HG03469 (cell line): ENCODE measurements at regions not wholly inside any gene's neighbourhood (a gene's known extent, or its start where the extent isn't known, plus 50 kb on each side); places are given as distances from the start of the nearest gene placed in this dataset.
"Not testable (repeated sequence)": the region's sequence is repeated elsewhere in the genome, so short reads cannot be mapped to it uniquely, and the experiment has no call there.

Experiments used
- ATAC-seq: cut with Tn5 transposase; IDR thresholded peaks from one replicate; pipeline ENCODE4 v1.9.1; 2021; ENCODE audit warnings: mild to moderate bottlenecking, moderate library complexity, moderate number of reproducible peaks; ENCODE audit not compliant: unreplicated experiment

DNA sequence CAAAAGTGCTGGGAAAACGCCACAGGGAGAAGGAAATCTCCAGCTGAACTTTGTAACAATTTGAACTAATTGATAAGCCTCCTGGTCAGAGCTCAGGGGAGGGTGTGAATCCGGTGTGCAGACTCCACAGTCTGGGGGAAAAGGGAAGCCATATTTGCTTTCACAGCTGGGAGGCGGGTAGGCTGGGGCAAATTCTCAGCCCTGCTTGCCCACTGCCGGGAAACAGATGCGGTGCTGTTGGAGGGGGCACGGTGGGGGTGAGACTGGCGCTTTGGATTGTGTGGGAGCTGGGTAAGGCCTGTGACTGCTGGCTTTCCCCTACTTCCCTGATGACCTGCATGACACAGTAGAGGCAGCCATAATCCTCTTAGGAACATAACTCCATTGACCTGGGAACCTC, 134.8 kb downstream of the ADCYAP1 start:
- ATAC-seq: no peak

- not testable (repeated sequence) for ATAC-seq
These were observed 138.4 kb downstream of the ADCYAP1 start for GRCh38 chr18:1043039-1043438.

DNA sequence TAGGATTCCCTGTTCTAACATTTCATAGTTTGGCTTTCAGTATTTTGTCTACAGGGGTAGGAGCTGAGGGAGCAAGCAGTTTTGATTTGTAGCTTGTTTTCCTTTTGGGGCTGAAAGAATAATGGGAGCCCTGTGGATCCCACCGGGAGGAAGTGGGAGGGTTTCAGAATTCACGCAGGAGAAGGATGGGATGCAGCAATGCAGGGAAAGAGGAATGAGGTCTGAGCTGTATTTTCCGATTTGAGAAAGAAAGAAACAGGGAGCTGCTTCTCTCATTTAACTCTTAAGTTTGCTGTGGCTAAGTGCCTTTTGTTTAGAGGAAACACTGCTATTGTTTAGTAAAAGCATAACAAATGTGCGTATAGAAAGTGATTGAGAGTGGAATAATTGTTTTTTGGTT, 141.0 kb downstream of the ADCYAP1 start:
- no peak for ATAC-seq

GRCh38 chr18:1047406-1047805, 142.7 kb downstream of the ADCYAP1 start:
- no peak for ATAC-seq

DNA sequence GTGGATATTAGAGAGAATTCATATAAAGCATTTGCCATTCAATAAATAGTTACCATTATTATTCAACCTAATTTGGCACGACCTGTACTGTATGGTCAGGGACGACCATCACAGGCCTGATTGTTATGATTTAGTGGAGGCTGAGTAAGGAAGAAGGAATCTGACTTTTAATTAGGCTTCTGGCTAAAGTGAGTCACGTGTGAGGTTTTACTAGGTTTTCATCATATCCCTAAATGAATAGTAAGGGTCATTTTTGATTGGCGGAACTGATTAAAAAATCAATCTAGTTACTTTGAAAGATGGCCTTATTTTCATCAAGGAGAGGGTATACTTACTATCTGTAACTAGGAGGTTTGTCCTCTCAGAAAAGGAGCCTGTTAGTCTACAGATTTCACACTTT, 143.4 kb downstream of the ADCYAP1 start:
- ATAC-seq: no peak

GRCh38 chr18:1049173-1049572, 144.5 kb downstream of the ADCYAP1 start:
- ATAC-seq: no peak

- no peak for ATAC-seq
These were observed 145.5 kb downstream of the ADCYAP1 start for GRCh38 chr18:1050012-1050657.

GRCh38 chr18:1052301-1052700, 147.6 kb downstream of the ADCYAP1 start:
- no peak for ATAC-seq

DNA sequence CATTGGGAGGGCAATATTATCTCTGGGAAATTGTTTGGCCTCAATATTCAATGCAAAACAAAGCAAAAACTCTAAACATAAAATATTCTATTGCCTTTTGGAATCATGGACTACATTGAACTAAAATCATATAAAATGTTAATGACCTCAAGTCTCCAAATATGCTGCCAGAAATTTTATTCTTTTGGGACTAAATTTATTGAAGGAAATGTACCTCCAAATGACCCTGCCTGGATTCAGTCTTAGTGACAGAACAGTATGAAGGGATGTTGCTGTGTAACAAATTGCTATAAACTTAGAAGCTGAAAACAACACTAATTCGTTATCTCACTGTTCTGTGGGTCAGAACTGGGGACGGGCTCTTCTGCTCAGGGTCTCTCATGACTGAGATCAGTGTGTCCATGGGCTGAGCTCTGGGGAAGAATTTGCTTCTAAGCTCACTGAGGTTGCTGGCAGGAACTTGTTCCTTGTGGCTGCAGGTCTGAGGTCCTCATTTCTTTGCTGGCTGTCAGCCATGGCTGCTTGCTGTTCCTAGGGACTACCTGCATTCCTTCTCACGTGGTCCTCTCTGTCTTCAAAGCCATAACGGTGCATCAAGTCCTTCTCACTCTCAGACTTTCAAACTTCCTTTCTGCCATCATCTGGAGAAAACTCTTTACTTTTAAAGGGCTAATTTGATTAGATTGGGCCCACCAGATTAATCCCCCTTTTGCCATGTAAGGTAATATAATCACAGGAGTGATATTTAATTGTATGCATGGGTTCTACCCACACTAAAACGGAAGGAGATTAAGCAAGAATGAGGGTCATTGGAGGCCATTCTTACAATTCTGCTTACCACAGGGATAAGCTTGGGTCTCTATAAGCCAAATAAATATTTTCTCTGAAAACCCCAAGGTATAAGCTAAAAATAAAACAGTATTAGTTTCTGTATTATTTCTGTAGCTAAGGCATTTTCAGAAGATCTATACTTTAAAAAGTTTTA, 149.0 kb downstream of the ADCYAP1 start:
- ATAC-seq: no peak

DNA sequence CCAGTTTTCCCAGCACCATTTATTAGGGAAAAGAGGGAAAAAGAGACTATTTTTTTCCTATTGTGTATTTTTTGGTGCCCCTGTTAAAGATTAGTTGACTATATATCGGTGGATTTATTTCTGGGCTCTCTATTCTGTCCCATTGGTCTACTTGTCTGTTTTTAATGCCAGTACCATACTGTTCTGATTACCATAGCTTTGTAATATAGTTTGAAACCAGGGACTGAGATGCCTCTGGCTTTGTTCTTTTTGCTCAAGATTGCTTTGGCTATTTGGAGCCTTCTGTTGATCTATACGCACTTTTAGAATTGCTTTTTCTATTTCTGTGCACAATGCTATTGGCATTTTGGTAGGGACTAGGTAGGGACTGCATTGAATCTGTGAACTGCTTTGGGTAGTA, 151.7 kb downstream of the ADCYAP1 start:
- ATAC-seq: no peak

DNA sequence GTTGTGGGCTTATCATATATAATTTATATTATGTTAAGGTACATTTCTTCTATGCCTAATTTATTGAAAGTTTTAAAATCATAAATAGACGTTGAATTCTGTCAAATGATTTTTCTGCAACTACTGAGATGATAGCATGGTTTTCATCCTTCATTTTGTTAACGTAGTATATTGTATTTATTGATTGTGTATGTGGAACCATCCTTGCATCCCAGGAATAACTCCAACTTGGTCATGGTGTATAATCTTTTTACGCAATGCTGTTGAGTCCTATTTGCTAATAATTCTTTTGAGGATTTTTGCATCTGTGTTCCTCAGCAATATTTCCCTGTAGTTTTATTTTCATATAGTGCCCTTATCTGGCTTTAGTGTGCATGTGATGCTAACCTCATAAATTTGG, 152.7 kb downstream of the ADCYAP1 start:
- no peak for ATAC-seq

DNA sequence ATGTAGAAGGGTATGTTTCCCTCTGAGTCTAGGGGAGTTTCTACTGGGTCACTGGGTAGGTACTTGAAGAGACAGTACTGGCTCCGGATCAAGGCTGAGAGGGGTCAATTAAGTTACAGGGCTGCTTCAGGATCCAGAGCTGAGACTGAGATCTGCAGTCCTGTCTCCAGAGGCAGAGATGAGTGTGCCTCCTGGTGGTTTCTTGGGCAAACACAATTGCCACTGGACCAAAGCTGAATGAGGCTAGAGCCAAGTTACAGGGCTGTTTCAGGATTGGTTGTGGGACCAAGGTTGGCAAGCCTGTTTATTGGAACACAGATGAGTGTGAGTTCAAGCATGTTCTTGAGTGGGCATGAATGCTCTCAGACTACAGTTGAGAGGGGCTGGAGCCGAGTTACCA, 157.9 kb downstream of the ADCYAP1 start:
- no peak for ATAC-seq

DNA sequence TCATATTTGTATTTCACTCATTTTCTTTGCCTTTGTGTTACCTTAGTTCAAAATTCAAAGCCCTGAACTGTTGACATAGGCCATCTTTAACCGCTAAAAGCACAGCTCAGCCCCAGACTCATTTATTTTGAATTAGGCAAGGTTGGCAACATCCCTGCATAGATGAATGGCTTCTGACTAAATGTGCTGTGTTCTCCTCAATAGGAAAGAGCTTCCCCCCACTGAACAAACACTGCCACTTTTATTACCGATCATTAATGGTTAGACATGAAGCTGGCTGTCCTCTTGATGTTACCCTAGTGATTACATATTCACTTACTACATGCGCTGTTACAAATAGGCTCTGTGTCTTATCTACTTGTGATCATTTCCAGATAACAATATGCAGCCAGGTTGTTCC, 170.7 kb downstream of the ADCYAP1 start:
- ATAC-seq: no peak

DNA sequence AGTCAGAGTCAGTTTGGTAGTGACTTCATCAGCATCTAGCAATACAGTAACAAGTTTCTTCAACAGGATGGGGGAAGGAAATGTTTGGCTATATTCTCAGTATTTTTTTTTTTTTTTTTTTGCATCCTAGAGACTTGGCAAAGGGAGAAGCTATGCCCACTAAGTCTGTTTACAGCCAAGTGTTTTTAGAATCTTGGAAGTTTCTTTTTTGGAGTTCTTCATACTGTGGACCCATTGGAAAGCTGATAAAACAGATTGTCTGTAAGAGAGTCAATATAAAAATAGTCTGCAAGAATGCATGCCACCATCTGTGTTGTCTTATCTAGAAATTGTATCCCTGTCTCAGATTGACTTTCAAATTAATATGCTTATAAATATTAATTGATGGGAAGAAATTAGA, 171.2 kb downstream of the ADCYAP1 start:
- no peak for ATAC-seq

- ATAC-seq: no peak
These were observed 173.6 kb downstream of the ADCYAP1 start for GRCh38 chr18:1078301-1078700.

GRCh38 chr18:1083675-1084074, 179.0 kb downstream of the ADCYAP1 start:
- not testable (repeated sequence) for ATAC-seq

DNA sequence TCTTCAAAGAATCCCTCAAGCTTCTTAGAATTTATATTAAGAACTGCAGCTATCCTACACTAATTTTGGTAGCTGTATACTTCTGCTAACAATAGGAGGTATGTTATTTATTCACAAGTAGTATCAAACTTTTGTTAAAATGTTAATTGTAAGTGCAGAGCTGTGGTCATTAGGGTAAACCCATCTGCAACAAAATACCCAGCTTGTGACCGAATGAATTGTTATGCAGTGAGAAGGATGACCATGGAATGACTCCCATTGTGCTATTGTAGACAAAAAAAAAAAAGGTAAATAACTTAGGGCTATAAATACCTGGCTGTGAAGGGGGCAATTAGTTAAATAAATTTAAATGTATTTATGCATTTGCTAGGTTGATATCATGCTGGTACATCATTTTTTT, 186.1 kb downstream of the ADCYAP1 start:
- no peak for ATAC-seq

DNA sequence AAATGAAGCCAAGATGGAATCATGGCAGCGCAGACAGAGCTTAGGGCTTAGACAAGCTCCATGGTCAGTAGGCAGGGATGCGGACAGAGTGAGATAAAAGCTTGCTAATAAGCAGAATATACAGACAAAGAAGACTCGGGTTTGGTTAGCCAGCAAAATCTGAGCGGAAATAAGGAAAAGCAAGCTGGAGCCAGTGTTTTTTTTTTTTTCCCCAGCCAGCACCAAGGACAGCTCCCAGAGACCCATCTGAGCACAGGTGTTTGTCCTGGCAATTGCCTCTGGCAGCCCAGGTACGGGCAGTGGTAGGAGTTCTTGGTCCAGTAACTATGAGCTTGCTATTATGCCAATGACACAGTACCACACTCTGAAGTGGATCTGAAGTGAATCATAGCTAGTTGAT, 187.6 kb downstream of the ADCYAP1 start:
- no peak for ATAC-seq

- ATAC-seq: no peak
These were observed 189.7 kb downstream of the ADCYAP1 start for GRCh38 chr18:1094409-1094808.

DNA sequence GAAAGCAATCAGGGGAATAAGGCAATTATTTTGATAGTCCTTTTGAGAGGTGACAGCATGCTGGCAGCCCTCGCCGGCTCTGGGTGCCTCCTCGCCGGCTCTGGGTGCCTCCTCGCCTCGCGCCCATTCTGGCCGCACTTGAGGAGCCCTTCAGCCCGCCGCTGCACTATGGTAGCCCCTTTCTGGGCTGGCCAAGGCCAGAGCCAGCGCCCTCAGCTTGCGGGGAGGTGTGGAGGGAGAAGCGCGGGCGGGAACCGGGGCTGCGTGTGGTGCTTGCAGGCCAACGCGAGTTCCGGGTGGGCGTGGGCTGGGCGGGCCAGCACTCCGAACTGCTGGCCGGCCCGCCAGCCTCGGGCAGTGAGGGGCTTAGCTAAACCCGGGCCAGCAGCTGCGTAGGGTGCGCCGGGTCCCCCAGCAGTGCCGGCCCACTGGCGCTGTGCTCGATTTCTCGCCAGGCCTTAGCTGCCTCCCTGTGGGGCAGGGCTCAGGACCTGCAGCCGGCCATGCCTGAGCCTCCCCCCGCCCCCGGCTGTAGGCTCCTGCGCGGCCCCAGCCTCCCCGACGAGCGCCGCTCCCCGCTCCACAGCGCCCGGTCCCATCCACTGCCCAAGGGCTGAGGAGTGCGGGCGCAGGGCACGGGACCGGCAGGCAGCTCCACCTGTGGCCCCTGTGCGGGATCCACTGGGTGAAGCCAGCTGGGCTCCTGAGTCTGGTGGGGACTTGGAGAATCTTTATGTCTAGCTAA, 193.5 kb downstream of the ADCYAP1 start:
- not testable (repeated sequence) for ATAC-seq

- no peak for ATAC-seq
These were observed 198.2 kb downstream of the ADCYAP1 start for GRCh38 chr18:1102848-1103247.
